ENCODE measurements at regions not wholly inside any gene's neighbourhood (a gene's known extent, or its start where the extent isn't known, plus 50 kb on each side); places are given as distances from the start of the nearest gene placed in this dataset.

DNA sequence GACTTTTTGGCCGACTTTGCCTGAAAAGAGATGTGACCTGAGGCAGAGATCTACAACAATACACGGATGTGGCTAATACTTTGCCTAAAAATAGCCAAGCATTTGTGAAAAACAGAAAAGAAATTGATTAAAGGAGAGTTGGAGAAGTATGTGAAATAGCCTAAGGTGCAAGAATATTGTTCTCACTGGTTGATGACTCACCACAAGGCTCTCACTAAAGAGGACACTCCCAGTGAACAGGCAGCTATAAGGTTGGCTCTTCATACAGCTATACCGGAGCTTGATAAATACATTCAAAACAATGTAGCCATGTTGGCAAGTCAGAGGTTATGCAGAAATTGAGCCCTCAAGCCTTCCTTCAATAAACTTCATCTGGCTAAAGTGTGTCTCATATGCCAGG lies 317.2 kb upstream of the GRAMD2B start:
- no peaks in the 10 kb centered on the region for H3K36me3 Mint-ChIP-seq
- TF ChIP-seq, protein P1, sequence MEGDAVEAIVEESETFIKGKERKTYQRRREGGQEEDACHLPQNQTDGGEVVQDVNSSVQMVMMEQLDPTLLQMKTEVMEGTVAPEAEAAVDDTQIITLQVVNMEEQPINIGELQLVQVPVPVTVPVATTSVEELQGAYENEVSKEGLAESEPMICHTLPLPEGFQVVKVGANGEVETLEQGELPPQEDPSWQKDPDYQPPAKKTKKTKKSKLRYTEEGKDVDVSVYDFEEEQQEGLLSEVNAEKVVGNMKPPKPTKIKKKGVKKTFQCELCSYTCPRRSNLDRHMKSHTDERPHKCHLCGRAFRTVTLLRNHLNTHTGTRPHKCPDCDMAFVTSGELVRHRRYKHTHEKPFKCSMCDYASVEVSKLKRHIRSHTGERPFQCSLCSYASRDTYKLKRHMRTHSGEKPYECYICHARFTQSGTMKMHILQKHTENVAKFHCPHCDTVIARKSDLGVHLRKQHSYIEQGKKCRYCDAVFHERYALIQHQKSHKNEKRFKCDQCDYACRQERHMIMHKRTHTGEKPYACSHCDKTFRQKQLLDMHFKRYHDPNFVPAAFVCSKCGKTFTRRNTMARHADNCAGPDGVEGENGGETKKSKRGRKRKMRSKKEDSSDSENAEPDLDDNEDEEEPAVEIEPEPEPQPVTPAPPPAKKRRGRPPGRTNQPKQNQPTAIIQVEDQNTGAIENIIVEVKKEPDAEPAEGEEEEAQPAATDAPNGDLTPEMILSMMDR (IDR thresholded peaks at IDR 0.05): no peak
- Histone ChIP-seq H3K27ac (ENCODE audit: low read length) (no peak overlapping the region), H3K4me1 (ENCODE audit: control insufficient read depth, insufficient read depth, low read length) (no peaks in the 10 kb centered on the region), H3K4me3 (ENCODE audit: low read length) (no peak overlapping the region), H3K9me3 (ENCODE audit: control insufficient read depth, insufficient read depth, low read length) (no peaks in the 10 kb centered on the region), H3K36me3 (ENCODE audit: control insufficient read depth, insufficient read depth, low read length) (no peaks in the 10 kb centered on the region), H3K27me3 (ENCODE audit: control insufficient read depth, insufficient read depth, low read length) (no peaks in the 10 kb centered on the region)
- no peak overlapping the region for H3K4me3 Mint-ChIP-seq
- DNase-seq (no peak), ATAC-seq (no peak)
- H3K27me3 Mint-ChIP-seq (ENCODE audit: low read depth in 2 of 2): no peaks in the 10 kb centered on the region
- H3K9me3 Mint-ChIP-seq: peaks cover under 1 to 5% of the 10 kb centered on the region in 2 donors
- no peak overlapping the region for H3K27ac Mint-ChIP-seq
- no peaks in the 10 kb centered on the region for H3K4me1 Mint-ChIP-seq
- intact Hi-C loops (cut with micrococcal nuclease): no loop called here
- 84% methylated on average over 3 of the region's 3 CpGs for whole genome bisulfite sequencing (ENCODE audit: insufficient coverage)

DNA sequence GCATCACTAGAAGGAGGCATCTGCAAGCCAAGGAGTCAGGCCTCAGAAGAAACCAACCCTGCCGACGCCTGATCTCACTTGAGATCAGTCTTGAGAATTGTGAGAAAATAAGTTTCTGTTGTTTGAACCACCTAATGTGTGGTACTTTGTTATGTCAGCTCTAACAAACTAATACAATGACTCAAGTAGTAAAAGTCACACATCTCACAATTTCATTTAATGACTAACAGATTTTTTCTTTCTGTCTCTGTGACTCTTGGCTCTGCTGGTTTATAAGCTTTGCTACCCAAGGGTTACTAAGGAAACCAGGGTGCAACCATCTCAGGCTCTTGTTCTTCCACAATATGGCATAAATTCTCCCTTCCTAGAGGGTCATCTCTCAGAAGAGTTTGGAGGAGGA lies 315.8 kb upstream of the GRAMD2B start:
- H3K4me3 ChIP-seq (ENCODE audit: low read length): no peak overlapping the region
- H3K27ac ChIP-seq (ENCODE audit: low read length): no peak overlapping the region
- Mint-ChIP-seq H3K9me3 (peaks cover 3 to 4% of the 10 kb centered on the region in 2 donors), H3K4me1 (no peaks in the 10 kb centered on the region), H3K4me3 (no peak overlapping the region), H3K27ac (no peak overlapping the region), H3K27me3 (ENCODE audit: low read depth in 2 of 2) (no peaks in the 10 kb centered on the region), H3K36me3 (no peaks in the 10 kb centered on the region)
- no peaks in the 10 kb centered on the region for H3K27me3 ChIP-seq (ENCODE audit: control insufficient read depth, insufficient read depth, low read length)
- H3K36me3 ChIP-seq (ENCODE audit: control insufficient read depth, insufficient read depth, low read length): no peaks in the 10 kb centered on the region
- H3K4me1 ChIP-seq (ENCODE audit: control insufficient read depth, insufficient read depth, low read length): no peaks in the 10 kb centered on the region
- DNase-seq (no peak), ATAC-seq (no peak)
- TF ChIP-seq, protein P1 (IDR thresholded peaks at IDR 0.05): no peak
- intact Hi-C loops (cut with micrococcal nuclease): no loop called here
- H3K9me3 ChIP-seq (ENCODE audit: control insufficient read depth, insufficient read depth, low read length): no peaks in the 10 kb centered on the region
- WGBS (ENCODE audit: insufficient coverage): 94% methylated on average over 2 of the region's 2 CpGs

GRCh38 chr5:126108470-126108869 lies 314.7 kb upstream of the GRAMD2B start:
- Mint-ChIP-seq H3K9me3 (peaks cover 3 to 4% of the 10 kb centered on the region in 2 donors), H3K4me1 (no peaks in the 10 kb centered on the region), H3K4me3 (no peak overlapping the region), H3K36me3 (no peaks in the 10 kb centered on the region), H3K27ac (no peak overlapping the region), H3K27me3 (ENCODE audit: low read depth in 2 of 2) (no peaks in the 10 kb centered on the region)
- no peak for DNase-seq
- no peaks in the 10 kb centered on the region for H3K27me3 ChIP-seq (ENCODE audit: control insufficient read depth, insufficient read depth, low read length)
- no peak overlapping the region for H3K4me3 ChIP-seq (ENCODE audit: low read length)
- H3K9me3 ChIP-seq (ENCODE audit: control insufficient read depth, insufficient read depth, low read length): peaks cover 5% of the 10 kb centered on the region
- no peaks in the 10 kb centered on the region for H3K36me3 ChIP-seq (ENCODE audit: control insufficient read depth, insufficient read depth, low read length)
- intact Hi-C loops (cut with micrococcal nuclease): no loop called here
- ATAC-seq: no peak
- no peaks in the 10 kb centered on the region for H3K4me1 ChIP-seq (ENCODE audit: control insufficient read depth, insufficient read depth, low read length)
- 76% methylated on average over 5 of the region's 5 CpGs for WGBS (ENCODE audit: insufficient coverage)
- TF ChIP-seq, protein P1 (IDR thresholded peaks at IDR 0.05): no peak
- H3K27ac ChIP-seq (ENCODE audit: low read length): no peak overlapping the region

GRCh38 chr5:126115059-126115629 lies 308.1 kb upstream of the GRAMD2B start:
- ATAC-seq (no peak), DNase-seq (no peak)
- Histone ChIP-seq H3K27ac (ENCODE audit: low read length) (no peak overlapping the region), H3K36me3 (ENCODE audit: control insufficient read depth, insufficient read depth, low read length) (no peaks in the 10 kb centered on the region), H3K4me1 (ENCODE audit: control insufficient read depth, insufficient read depth, low read length) (no peaks in the 10 kb centered on the region), H3K4me3 (ENCODE audit: low read length) (no peak overlapping the region), H3K9me3 (ENCODE audit: control insufficient read depth, insufficient read depth, low read length) (peaks cover 10% of the 10 kb centered on the region), H3K27me3 (ENCODE audit: control insufficient read depth, insufficient read depth, low read length) (no peaks in the 10 kb centered on the region)
- Mint-ChIP-seq H3K27ac (no peak overlapping the region), H3K9me3 (peaks cover 2 to 11% of the 10 kb centered on the region in 2 donors), H3K4me1 (no peaks in the 10 kb centered on the region), H3K36me3 (no peaks in the 10 kb centered on the region), H3K4me3 (no peak overlapping the region), H3K27me3 (ENCODE audit: low read depth in 2 of 2) (no peaks in the 10 kb centered on the region)
- TF ChIP-seq, protein P1 (IDR thresholded peaks at IDR 0.05): no peak
- WGBS (ENCODE audit: insufficient coverage): 52% methylated on average over 2 of the region's 2 CpGs
- intact Hi-C loops (cut with micrococcal nuclease): no loop called here

Measured in natural killer cell (primary cell).